Cardiac fibroblast (primary cell): ENCODE measurements at regions not wholly inside any gene's neighbourhood (a gene's known extent, or its start where the extent isn't known, plus 50 kb on each side); places are given as distances from the start of the nearest gene placed in this dataset.

Experiments
- DNase-seq, 2 donors: peaks; one replicate each; pipeline versions ENCODE4 v3.0.0 to v3.0.0-alpha.2; 2010; ENCODE audit warnings: low read depth in 2 of 2
- H3K4me3 ChIP-seq, 2 donors: replicated peaks in 1 of 2; 1 replicate in 1 of 2; 2 replicates in 1 of 2; pipeline ENCODE4 v1.5.1; 2011; ENCODE audit warnings: low read depth in 2 of 2, low read length in 2 of 2, mild to moderate bottlenecking in 2 of 2, moderate library complexity in 1 of 2
- CTCF ChIP-seq: IDR thresholded peaks from one replicate; pipeline ENCODE4 v1.5.1; 2011; ENCODE audit warnings: low read depth, mild to moderate bottlenecking, low read length, inconsistent platforms

- DNase-seq: no peak
- no peak overlapping the region for H3K4me3 ChIP-seq
- TF ChIP-seq CTCF: no peak
Observed at GRCh38 chr14:104319491-104320241, 181.3 kb downstream of the KIF26A start.

DNA sequence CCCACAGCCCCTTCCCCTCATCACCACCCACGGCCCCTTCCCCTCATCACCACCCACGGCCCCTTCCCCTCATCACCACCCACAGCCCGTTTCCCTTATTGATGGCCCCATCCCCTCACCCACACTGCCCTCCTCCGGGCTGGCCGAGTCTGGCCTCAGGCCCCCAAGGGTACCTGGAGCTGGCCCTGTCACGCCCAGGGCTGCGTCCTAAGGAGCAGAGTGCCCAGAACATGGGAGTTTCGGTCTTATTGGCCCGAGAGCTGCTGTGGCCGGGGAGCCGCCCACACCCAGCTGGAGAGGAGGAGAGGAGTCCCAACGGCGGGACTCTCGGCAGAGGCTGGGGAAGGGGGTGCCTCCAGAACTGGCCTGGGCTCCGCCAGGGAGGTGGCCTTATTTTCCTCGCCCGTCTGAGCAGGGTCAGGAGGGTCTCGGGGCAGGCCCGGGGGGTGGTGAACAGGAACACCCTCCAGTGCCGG is 182.3 kb downstream of the KIF26A start:
- DNase-seq: no peak
- H3K4me3 ChIP-seq: no peak overlapping the region

GRCh38 chr14:104321088-104321801 is 182.9 kb downstream of the KIF26A start:
- DNase-seq: no peak
- no peak for TF ChIP-seq CTCF
- H3K4me3 ChIP-seq: no peak overlapping the region

More for the DNA sequence above, 182.3 kb downstream of the KIF26A start:
- TF ChIP-seq CTCF: no peak

GRCh38 chr14:104321802-104322130 is 183.4 kb downstream of the KIF26A start:
- no peak for TF ChIP-seq CTCF
- no peak overlapping the region for H3K4me3 ChIP-seq
- DNase-seq: no peak

DNA sequence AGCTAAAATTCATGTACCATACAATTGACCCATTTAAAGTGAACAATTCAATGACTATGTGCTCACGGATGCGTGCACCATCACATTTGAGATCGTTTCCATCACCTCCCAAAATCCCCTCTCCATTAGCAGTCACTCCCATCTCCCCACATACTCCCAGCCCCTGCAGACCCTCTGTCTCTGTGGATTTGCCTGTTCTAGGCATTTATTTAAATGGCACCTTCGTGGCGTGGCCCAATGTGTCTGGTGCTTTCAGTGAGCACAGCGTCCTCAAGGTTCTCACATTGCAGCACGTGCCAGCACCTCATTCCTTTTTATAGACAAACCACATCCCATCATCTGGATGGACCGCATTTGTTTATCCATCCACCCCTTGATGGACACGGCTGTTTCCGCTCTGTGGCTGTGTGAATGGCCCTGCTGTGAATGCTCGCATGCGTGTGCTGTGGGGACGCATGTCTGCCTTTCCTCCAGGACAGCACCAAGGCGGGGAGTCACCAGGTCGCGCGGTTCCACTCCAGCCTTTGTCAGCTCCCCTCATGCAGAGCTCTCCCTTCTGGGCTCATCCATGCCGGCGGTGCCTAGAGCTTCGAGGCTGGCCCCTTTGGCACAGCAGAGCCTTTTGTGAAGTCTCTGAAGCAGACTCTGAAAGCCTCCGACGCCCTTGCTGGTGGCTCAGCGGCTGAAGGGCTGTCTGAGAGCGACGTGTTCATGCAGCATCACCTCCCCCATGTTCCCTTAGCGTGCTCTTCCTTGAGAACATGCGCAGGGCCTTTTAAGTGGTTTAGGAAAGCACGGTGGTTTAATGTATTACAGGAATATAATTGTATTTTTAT is 184.4 kb downstream of the KIF26A start:
- no peak for TF ChIP-seq CTCF
- DNase-seq: no peak
- H3K4me3 ChIP-seq: no peak overlapping the region

DNA sequence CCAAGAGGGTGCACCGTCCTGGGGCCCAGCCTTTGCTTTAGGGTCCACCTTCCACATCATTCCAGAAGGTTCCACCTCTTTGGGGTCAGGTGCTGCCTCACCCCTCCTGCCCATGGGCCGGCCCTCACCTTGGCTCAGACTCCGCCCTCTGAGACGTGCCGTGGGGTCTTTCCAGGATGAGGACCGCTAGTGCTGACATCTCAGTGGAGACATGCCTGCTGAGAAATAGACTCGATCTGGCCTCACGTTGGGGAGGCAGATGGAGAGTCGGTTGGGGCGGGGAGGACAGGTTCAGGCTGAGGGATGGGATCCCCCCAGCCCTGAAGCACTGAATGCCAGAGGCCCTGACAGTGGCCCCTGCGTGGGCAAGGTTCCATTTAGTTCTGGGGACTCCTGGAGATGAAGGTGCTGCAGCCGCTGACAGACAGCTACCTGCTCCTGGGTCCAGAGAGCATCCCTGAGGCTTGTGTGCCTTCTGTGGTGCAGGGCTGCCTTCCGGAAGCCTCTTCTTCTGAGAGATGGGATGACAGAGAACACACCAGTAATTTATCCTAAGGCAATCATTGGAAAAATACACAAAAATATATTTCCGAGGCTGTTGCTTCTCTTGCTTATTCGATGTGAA is 185.3 kb downstream of the KIF26A start:
- TF ChIP-seq CTCF: no peak
- no peak overlapping the region for H3K4me3 ChIP-seq
- DNase-seq: no peak
